ENCODE measurements at regions not wholly inside any gene's neighbourhood (a gene's known extent, or its start where the extent isn't known, plus 50 kb on each side); places are given as distances from the start of the nearest gene placed in this dataset.
"Not testable (repeated sequence)": the region's sequence is repeated elsewhere in the genome, so short reads cannot be mapped to it uniquely, and the experiment has no call there.

- peak; percentile 18 to 46 for DNase-seq
Observed at GRCh38 chr15:47027322-47027946, 689.9 kb upstream of the SEMA6D start.

- no peak for DNase-seq
Observed at GRCh38 chr15:47035475-47036406, 681.6 kb upstream of the SEMA6D start.

GRCh38 chr15:47037003-47037402, 680.3 kb upstream of the SEMA6D start:
- no peak for DNase-seq

GRCh38 chr15:47039225-47039624, 678.1 kb upstream of the SEMA6D start:
- no peak for DNase-seq

GRCh38 chr15:47041301-47041700, 676.0 kb upstream of the SEMA6D start:
- DNase-seq = no peak

- not testable (repeated sequence) for DNase-seq
Observed at GRCh38 chr15:47047981-47048380, 669.3 kb upstream of the SEMA6D start.

GRCh38 chr15:47066392-47066791, 650.9 kb upstream of the SEMA6D start:
- DNase-seq = no peak

- not testable (repeated sequence) for DNase-seq
Observed at GRCh38 chr15:47077846-47078245, 639.5 kb upstream of the SEMA6D start.

- no peak for DNase-seq
Observed at GRCh38 chr15:47095833-47096232, 621.5 kb upstream of the SEMA6D start.

GRCh38 chr15:47098526-47098925, 618.8 kb upstream of the SEMA6D start:
- not testable (repeated sequence) for DNase-seq

GRCh38 chr15:47099801-47100200, 617.5 kb upstream of the SEMA6D start:
- not testable (repeated sequence) for DNase-seq

- not testable (repeated sequence) for DNase-seq
Observed at GRCh38 chr15:47108800-47109199, 608.5 kb upstream of the SEMA6D start.

- DNase-seq = no peak
Observed at GRCh38 chr15:47116698-47117097, 600.6 kb upstream of the SEMA6D start.

- DNase-seq = no peak
Observed at GRCh38 chr15:47119349-47119748, 598.0 kb upstream of the SEMA6D start.

GRCh38 chr15:47124430-47125102, 592.7 kb upstream of the SEMA6D start:
- no peak for DNase-seq

GRCh38 chr15:47129033-47129432, 588.3 kb upstream of the SEMA6D start:
- DNase-seq = no peak

- DNase-seq = not testable (repeated sequence)
Observed at GRCh38 chr15:47131450-47131849, 585.9 kb upstream of the SEMA6D start.

- peak; percentile 24 to 81 for DNase-seq
Observed at GRCh38 chr15:47135267-47135666, 582.0 kb upstream of the SEMA6D start.

- no peak for DNase-seq
Observed at GRCh38 chr15:47136236-47136635, 581.1 kb upstream of the SEMA6D start.

- no peak for DNase-seq
Observed at GRCh38 chr15:47139965-47140364, 577.3 kb upstream of the SEMA6D start.

GRCh38 chr15:47157827-47158226, 559.5 kb upstream of the SEMA6D start:
- DNase-seq = no peak

GRCh38 chr15:47158573-47158972, 558.7 kb upstream of the SEMA6D start:
- no peak for DNase-seq

- DNase-seq = no peak
Observed at GRCh38 chr15:47177177-47177576, 540.1 kb upstream of the SEMA6D start.

- no peak for DNase-seq
Observed at GRCh38 chr15:47179988-47180387, 537.3 kb upstream of the SEMA6D start.
